ENCODE measurements at regions not wholly inside any gene's neighbourhood (a gene's known extent, or its start where the extent isn't known, plus 50 kb on each side); places are given as distances from the start of the nearest gene placed in this dataset.

- intact Hi-C loops (cut with micrococcal nuclease; ENCODE audit: unreplicated experiment), result no loop called here
- POLR2A ChIA-PET, result no interaction called here
- H3K27ac ChIP-seq (ENCODE audit: extremely low read length, insufficient read depth, low read length), result no peak overlapping the region
- no peak overlapping the region for H3K4me3 ChIP-seq (replicated peaks in 1 of 3; ENCODE audit: insufficient read depth in 1 of 3, low read depth in 2 of 3, low read length in 3 of 3)
- H3K9ac ChIP-seq (ENCODE audit: insufficient read depth, low read depth, low read length), result no peak overlapping the region
- no peaks in the 10 kb centered on the region for H3K79me2 ChIP-seq (ENCODE audit: insufficient read depth, low read length)
- no peaks in the 10 kb centered on the region for H3K27me3 ChIP-seq (ENCODE audit: control insufficient read depth in 1 of 2, insufficient read depth in 2 of 2, low read length in 2 of 2)
- H3K4me2 ChIP-seq (ENCODE audit: low read depth, low read length), result no peak overlapping the region
- no peak for ATAC-seq
- no peaks in the 10 kb centered on the region for H3K4me1 ChIP-seq (ENCODE audit: insufficient read depth, low read length)
- no peak for TF ChIP-seq MED13 (CRISPR knock-in tag; IDR thresholded peaks at IDR 0.05)
- TF ChIP-seq ZNF790 (CRISPR knock-in tag; IDR thresholded peaks at IDR 0.05; ENCODE audit: borderline replicate concordance), result no peak
- TF ChIP-seq ZNF367 (CRISPR knock-in tag; IDR thresholded peaks at IDR 0.05; ENCODE audit: borderline replicate concordance), result no peak
- no peak for TF ChIP-seq SALL2 (CRISPR knock-in tag; IDR thresholded peaks at IDR 0.05)
- TF ChIP-seq TP53 (CRISPR knock-in tag; conservative IDR thresholded peaks at IDR 0.05), result no peak
- TF ChIP-seq TCF7 (IDR thresholded peaks at IDR 0.05; ENCODE audit: low read depth), result no peak
- no peak for TF ChIP-seq RARG (CRISPR knock-in tag; IDR thresholded peaks at IDR 0.05; ENCODE audit: low read depth)
- TF ChIP-seq ZNF567 (CRISPR knock-in tag; IDR thresholded peaks at IDR 0.05; ENCODE audit: borderline replicate concordance), result no peak
- no peak for TF ChIP-seq POGZ (CRISPR knock-in tag; IDR thresholded peaks at IDR 0.05)
- TF ChIP-seq HNRNPL (IDR thresholded peaks at IDR 0.05; ENCODE audit: low read depth, low read length), result no peak
- TF ChIP-seq ZBTB25 (CRISPR knock-in tag; IDR thresholded peaks at IDR 0.05), result no peak
- TF ChIP-seq ZKSCAN8 (CRISPR knock-in tag; IDR thresholded peaks at IDR 0.05; ENCODE audit: borderline replicate concordance), result no peak
- no peak for TF ChIP-seq ZNF510 (CRISPR knock-in tag; IDR thresholded peaks at IDR 0.05; ENCODE audit: low read depth)
- no peak for TF ChIP-seq PAXIP1 (CRISPR knock-in tag; conservative IDR thresholded peaks at IDR 0.05)
- no peak for TF ChIP-seq ZNF552 (CRISPR knock-in tag; IDR thresholded peaks at IDR 0.05; ENCODE audit: borderline replicate concordance)
- TF ChIP-seq THAP8 (CRISPR knock-in tag; IDR thresholded peaks at IDR 0.05; ENCODE audit: borderline replicate concordance), result no peak
- TF ChIP-seq E2F1 (CRISPR knock-in tag; IDR thresholded peaks at IDR 0.05), result no peak
- TF ChIP-seq HNF4A (CRISPR knock-in tag; IDR thresholded peaks at IDR 0.05), result no peak
- TF ChIP-seq TSC22D2 (CRISPR knock-in tag; IDR thresholded peaks at IDR 0.05; ENCODE audit: borderline replicate concordance), result no peak
- BruUV-seq (replicated peaks), result no TSS peak
- H3K9me3 ChIP-seq (ENCODE audit: low read length), result peaks cover 22% of the 10 kb centered on the region; the same call in 1 of the 2 replicates
- WGBS (ENCODE audit: low lambda C conversion rate), result 2% methylated on average over 2 of the region's 2 CpGs
- H2AFZ ChIP-seq (ENCODE audit: low read length), result no peak overlapping the region
- DNase-seq (ENCODE audit: low spot score), result no peak
- in situ Hi-C loops (cut with HindIII; ENCODE audit: extremely low pct_ligation_motif_present, low pct_unique_long_range_greater_than_20kb), result no loop called here
- H3K36me3 ChIP-seq (replicated peaks in 1 of 2; ENCODE audit: control insufficient read depth in 1 of 2, insufficient read depth in 2 of 2, low read length in 2 of 2), result no peaks in the 10 kb centered on the region
- no peak for FAIRE-seq
- no peaks in the 10 kb centered on the region for H4K20me1 ChIP-seq (ENCODE audit: insufficient read depth, low read length)
- CTCF ChIA-PET (ENCODE audit: low intra/inter-chr PET ratio, low total read pairs), result no interaction called here
These were observed 132.2 kb downstream of the PTGER3 start for GRCh38 chr1:70915258-70916033.
